SK-N-SH (cell line): ENCODE measurements at regions not wholly inside any gene's neighbourhood (a gene's known extent, or its start where the extent isn't known, plus 50 kb on each side); places are given as distances from the start of the nearest gene placed in this dataset.

ENCODE experiments used
- CTCF ChIA-PET: fragments of 300-600, 350-600 bp; formaldehyde crosslinking; extraction: SDS; loops from one replicate; lab custom pipeline; 2021; lab: Yijun Ruan, JAX
- POLR2A ChIA-PET: fragments of 350-600 bp; sonication (Branson Sonifier 250); formaldehyde crosslinking; extraction: SDS; loops from one replicate; lab custom pipeline; 2020; ENCODE audit warnings: antibody characterized with exemption, inconsistent platforms; lab: Yijun Ruan, JAX
- DNase-seq: peaks from one replicate; pipeline ENCODE4 v3.0.0; 2012
- H2AFZ ChIP-seq: fragments of 200-600 bp; sonication (generic); 2 replicates; pipeline ENCODE4 v1.8.1; 2016; ENCODE audit warnings: antibody characterized with exemption, mild to moderate bottlenecking, low read depth
- H3F3A ChIP-seq: fragments of 200-600 bp; sonication (generic); replicated peaks from 2 replicates; pipeline ENCODE3; 2016; ENCODE audit warnings: antibody characterized with exemption, mild to moderate bottlenecking; ENCODE audit not compliant: insufficient read depth
- H3K27ac ChIP-seq, 2 experiments: fragments of 200-500 bp in 1 of 2; fragments of 200-600 bp in 1 of 2; sonication (Bioruptor generic) in 1 of 2; sonication (generic), shearing (Covaris generic) in 1 of 2; 2 replicates each; pipeline versions ENCODE4 v1.5.1 to v1.6.1; 2014 to 2016; ENCODE audit warnings: low read depth in 2 of 2, inconsistent platforms in 1 of 2, low read length in 1 of 2, mild to moderate bottlenecking in 1 of 2, mixed read lengths in 1 of 2
- H3K27me3 ChIP-seq: fragments of 200-600 bp; sonication (generic), shearing (Covaris generic); 2 replicates; pipeline ENCODE4 v1.6.1; 2016; ENCODE audit warnings: mixed run types; ENCODE audit not compliant: insufficient read depth
- H3K36me3 ChIP-seq, 2 experiments: fragments of 200-500 bp in 1 of 2; fragments of 200-600 bp in 1 of 2; sonication (Bioruptor generic) in 1 of 2; sonication (generic) in 1 of 2; replicated peaks in 1 of 2; 2 replicates each; pipeline versions ENCODE3 to v1.5.1; 2014 to 2016; ENCODE audit warnings: low read length in 1 of 2, mild to moderate bottlenecking in 1 of 2; ENCODE audit not compliant: insufficient read depth in 2 of 2, control insufficient read depth in 1 of 2
- H3K4me1 ChIP-seq, 2 experiments: fragments of 200-500 bp in 1 of 2; fragments of 200-600 bp in 1 of 2; sonication (Bioruptor generic) in 1 of 2; sonication (generic), shearing (Covaris generic) in 1 of 2; 2 replicates each; pipeline versions ENCODE4 v1.5.1 to v1.6.1; 2014 to 2016; ENCODE audit warnings: low read depth in 1 of 2, low read length in 1 of 2, mixed run types in 1 of 2; ENCODE audit not compliant: insufficient read depth in 2 of 2, control insufficient read depth in 1 of 2
- H3K4me2 ChIP-seq: fragments of 200-600 bp; sonication (generic), shearing (Covaris generic); 2 replicates; pipeline ENCODE4 v1.6.1; 2017; ENCODE audit warnings: mixed run types
- H3K4me3 ChIP-seq, 2 experiments: fragments of 200-500 bp in 1 of 2; fragments of 200-600 bp in 1 of 2; sonication (Bioruptor generic) in 1 of 2; sonication (generic), shearing (Covaris generic) in 1 of 2; 2 replicates each; pipeline versions ENCODE4 v1.5.1 to v1.8.1; 2014 to 2016; ENCODE audit warnings: low read depth in 2 of 2, inconsistent platforms in 1 of 2, low read length in 1 of 2, mild to moderate bottlenecking in 1 of 2, mixed read lengths in 1 of 2, moderate library complexity in 1 of 2
- H3K79me2 ChIP-seq: fragments of 200-600 bp; sonication (generic); 2 replicates; pipeline ENCODE4 v1.8.1; 2017; ENCODE audit warnings: mild to moderate bottlenecking; ENCODE audit not compliant: insufficient read depth
- H3K9ac ChIP-seq: fragments of 200-600 bp; sonication (generic); 2 replicates; pipeline ENCODE4 v1.6.1; 2017; ENCODE audit warnings: mixed run types
- H3K9me2 ChIP-seq: fragments of 200-600 bp; sonication (generic); 2 replicates; pipeline ENCODE4 v1.6.1; 2017; ENCODE audit warnings: mixed run types
- H3K9me3 ChIP-seq: fragments of 200-600 bp; sonication (generic); 2 replicates; pipeline ENCODE4 v1.6.1; 2017; ENCODE audit warnings: mixed run types, mild to moderate bottlenecking, moderate library complexity
- H4K20me1 ChIP-seq: fragments of 200-600 bp; sonication (generic); 2 replicates; pipeline ENCODE4 v1.6.1; 2017; ENCODE audit warnings: mild to moderate bottlenecking, mixed run types; ENCODE audit not compliant: insufficient read depth
- FOSL2 ChIP-seq: IDR thresholded peaks from 2 replicates; pipeline ENCODE4 v1.4.0; 2012; ENCODE audit warnings: low read depth, mild to moderate bottlenecking, moderate library complexity, borderline replicate concordance
- GATA2 ChIP-seq: sonication (generic); formaldehyde crosslinking; IDR thresholded peaks from 2 replicates; pipeline ENCODE4 v1.5.0; 2020; ENCODE audit warnings: mild to moderate bottlenecking, missing genetic modification reagents
- MXI1 ChIP-seq: IDR thresholded peaks from 2 replicates; pipeline ENCODE4 v1.6.1; 2012; ENCODE audit warnings: mild to moderate bottlenecking, low read depth, low read length, improper control_type of control experiment
- POLR2AphosphoS5 ChIP-seq: IDR thresholded peaks from 2 replicates; pipeline ENCODE4 v1.6.1; 2012; ENCODE audit warnings: low read depth, low read length
- RFX5 ChIP-seq: IDR thresholded peaks from 2 replicates; pipeline ENCODE4 v1.6.1; 2012; ENCODE audit warnings: mild to moderate bottlenecking, improper control_type of control experiment, low read length
- WGBS: methylation state at CpG from one replicate; pipeline ENCODE4 v1.1.6; 2017; ENCODE audit warnings: low lambda C conversion rate; 5-methylcytosine and 5-hydroxymethylcytosine counted together
- TF ChIP-seq, protein P1 (sequence below): IDR thresholded peaks from 2 replicates; pipeline ENCODE4; 2012

DNA sequence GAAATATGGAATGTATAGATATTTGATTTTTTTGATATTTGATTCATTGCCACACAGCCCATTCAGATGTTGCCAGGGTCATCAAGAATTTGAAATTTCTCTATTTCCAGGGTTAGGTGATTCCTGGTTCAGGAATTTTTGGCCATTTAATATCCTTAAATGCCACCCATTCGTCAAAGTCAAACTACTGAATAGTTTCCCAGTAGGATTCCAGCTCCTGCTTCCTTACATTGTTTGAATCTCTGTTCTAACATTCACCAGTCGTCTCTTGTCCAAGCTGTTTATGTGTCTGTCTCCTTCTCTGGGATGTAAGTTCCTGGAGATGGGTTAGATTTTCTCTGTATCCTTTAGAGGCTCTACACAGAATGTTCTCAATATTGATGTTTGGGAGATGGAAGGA, 124.9 kb upstream of the TLE3 start:
- TF ChIP-seq, protein P1, sequence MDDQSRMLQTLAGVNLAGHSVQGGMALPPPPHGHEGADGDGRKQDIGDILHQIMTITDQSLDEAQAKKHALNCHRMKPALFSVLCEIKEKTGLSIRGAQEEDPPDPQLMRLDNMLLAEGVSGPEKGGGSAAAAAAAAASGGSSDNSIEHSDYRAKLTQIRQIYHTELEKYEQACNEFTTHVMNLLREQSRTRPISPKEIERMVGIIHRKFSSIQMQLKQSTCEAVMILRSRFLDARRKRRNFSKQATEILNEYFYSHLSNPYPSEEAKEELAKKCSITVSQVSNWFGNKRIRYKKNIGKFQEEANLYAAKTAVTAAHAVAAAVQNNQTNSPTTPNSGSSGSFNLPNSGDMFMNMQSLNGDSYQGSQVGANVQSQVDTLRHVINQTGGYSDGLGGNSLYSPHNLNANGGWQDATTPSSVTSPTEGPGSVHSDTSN = peak; percentile 61
- TF ChIP-seq POLR2AphosphoS5 = no peak
- Histone ChIP-seq H3K27me3 (no peaks in the 10 kb centered on the region; the same call in 1 of the 2 replicates), H3K79me2 (no peaks in the 10 kb centered on the region), H3K36me3 (no peaks in the 10 kb centered on the region), H3K9ac (no peak overlapping the region), H2AFZ (no peak overlapping the region), H3F3A (peaks cover 4% of the 10 kb centered on the region), H3K4me1 (peaks cover 0 to 16% of the 10 kb centered on the region in 2 experiments; a peak in 1 of 4 replicates), H3K9me3 (no peaks in the 10 kb centered on the region), H4K20me1 (no peaks in the 10 kb centered on the region), H3K4me3 (no peak overlapping the region), H3K4me2 (no peak overlapping the region), H3K27ac (no peak overlapping the region), H3K9me2 (no peaks in the 10 kb centered on the region)
- DNase-seq = no peak
- ChIA-PET POLR2A (no interaction called here), CTCF (interaction anchor here (1.2 kb wide), 1 partner anchor 108 kb away, joined by 3 read pairs; no protein-coding TSS in a partner anchor)
- WGBS = 80% methylated on average over 2 of the region's 2 CpGs

DNA sequence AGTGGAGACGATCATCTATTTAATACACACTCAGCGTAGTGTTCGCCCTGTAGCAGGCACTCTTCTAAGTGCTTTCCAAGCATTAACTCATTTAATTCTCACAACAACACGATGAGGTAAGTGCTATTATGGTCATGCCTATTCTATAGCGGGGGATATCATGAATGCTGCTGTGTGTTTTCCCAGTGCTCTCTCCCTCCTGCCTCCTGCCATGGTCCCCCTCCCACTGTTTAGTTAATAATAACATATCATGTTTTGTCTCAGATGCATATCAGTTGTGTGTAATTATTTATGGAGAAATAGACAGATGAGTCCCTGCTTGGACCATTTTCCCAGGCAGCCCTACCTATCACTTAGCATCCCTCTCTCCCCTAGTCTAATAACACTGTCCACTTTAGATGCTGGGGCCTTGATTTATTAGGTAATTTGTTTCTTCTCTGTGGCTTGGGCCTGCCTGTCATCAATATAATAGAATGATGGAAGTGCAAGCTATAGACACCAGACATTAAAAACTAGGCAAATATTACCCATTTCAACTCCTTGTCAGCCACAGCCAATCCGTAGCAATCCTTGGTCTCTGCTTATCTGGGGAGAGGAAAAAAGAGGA, 122.9 kb upstream of the TLE3 start:
- DNase-seq = no peak
- Histone ChIP-seq H3K27me3 (no peaks in the 10 kb centered on the region), H3K9me3 (no peaks in the 10 kb centered on the region), H3K79me2 (no peaks in the 10 kb centered on the region), H3K4me2 (no peak overlapping the region), H3K36me3 (no peaks in the 10 kb centered on the region), H3F3A (peaks cover 4% of the 10 kb centered on the region), H3K27ac (no peak overlapping the region), H4K20me1 (no peaks in the 10 kb centered on the region), H3K4me3 (no peak overlapping the region), H3K9me2 (no peaks in the 10 kb centered on the region), H3K4me1 (peaks cover 0 to 36% of the 10 kb centered on the region in 2 experiments; a peak in 1 of 4 replicates), H3K9ac (no peak overlapping the region), H2AFZ (no peak overlapping the region)
- 69% methylated on average over 6 of the region's 6 CpGs for WGBS
- ChIA-PET POLR2A (no interaction called here), CTCF (no interaction called here)
- TF ChIP-seq GATA2 (CRISPR knock-in tag) (0 out of 2 replicates have a peak, but pooled peaks have one; percentile 9), RFX5 (no peak)

DNA sequence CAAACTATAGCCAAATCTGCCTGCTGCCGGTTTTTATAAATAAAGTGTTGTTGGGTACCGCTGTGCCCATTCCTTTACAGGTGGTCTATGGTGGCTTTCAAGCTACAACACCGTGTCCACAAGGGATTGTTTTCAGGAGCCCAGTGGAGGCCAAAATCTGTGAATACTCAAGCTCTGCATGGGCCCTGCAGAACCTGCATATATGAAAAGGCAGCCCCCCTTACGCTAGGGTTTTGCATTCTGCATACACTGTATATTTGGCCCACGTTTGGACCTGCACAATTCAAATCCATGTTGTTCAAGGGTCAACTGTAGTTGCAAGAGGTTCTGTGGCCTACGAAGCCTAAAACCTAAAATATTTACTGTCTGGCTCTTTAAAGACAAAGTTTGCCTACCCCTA, 122.2 kb upstream of the TLE3 start:
- no peak overlapping the region for H2AFZ ChIP-seq
- H3K36me3 ChIP-seq = no peaks in the 10 kb centered on the region
- no peaks in the 10 kb centered on the region for H3K9me2 ChIP-seq
- TF ChIP-seq FOSL2 = no peak
- TF ChIP-seq MXI1 = no peak
- TF ChIP-seq, all 33 proteins: peak for 0
- H3K27me3 ChIP-seq = no peaks in the 10 kb centered on the region
- no peak overlapping the region for H3K4me2 ChIP-seq
- no peaks in the 10 kb centered on the region for H4K20me1 ChIP-seq
- H3K4me1 ChIP-seq = peaks cover 0 to 41% of the 10 kb centered on the region in 2 experiments; a peak in 1 of 4 replicates
- H3K4me3 ChIP-seq = no peak overlapping the region
- CTCF ChIA-PET = interaction anchor here (1.4 kb wide), 1 partner anchor 31 kb away, joined by 5 read pairs; no protein-coding TSS in a partner anchor
- no peak for DNase-seq
- no peaks in the 10 kb centered on the region for H3K9me3 ChIP-seq
- no peak overlapping the region for H3K9ac ChIP-seq
- 78% methylated on average over 3 of the region's 6 CpGs for WGBS
- H3K27ac ChIP-seq = no peak overlapping the region
- no peaks in the 10 kb centered on the region for H3K79me2 ChIP-seq
- peaks cover 4% of the 10 kb centered on the region for H3F3A ChIP-seq
- POLR2A ChIA-PET = no interaction called here
